ENCODE measurements at regions not wholly inside any gene's neighbourhood (a gene's known extent, or its start where the extent isn't known, plus 50 kb on each side); places are given as distances from the start of the nearest gene placed in this dataset.

DNA sequence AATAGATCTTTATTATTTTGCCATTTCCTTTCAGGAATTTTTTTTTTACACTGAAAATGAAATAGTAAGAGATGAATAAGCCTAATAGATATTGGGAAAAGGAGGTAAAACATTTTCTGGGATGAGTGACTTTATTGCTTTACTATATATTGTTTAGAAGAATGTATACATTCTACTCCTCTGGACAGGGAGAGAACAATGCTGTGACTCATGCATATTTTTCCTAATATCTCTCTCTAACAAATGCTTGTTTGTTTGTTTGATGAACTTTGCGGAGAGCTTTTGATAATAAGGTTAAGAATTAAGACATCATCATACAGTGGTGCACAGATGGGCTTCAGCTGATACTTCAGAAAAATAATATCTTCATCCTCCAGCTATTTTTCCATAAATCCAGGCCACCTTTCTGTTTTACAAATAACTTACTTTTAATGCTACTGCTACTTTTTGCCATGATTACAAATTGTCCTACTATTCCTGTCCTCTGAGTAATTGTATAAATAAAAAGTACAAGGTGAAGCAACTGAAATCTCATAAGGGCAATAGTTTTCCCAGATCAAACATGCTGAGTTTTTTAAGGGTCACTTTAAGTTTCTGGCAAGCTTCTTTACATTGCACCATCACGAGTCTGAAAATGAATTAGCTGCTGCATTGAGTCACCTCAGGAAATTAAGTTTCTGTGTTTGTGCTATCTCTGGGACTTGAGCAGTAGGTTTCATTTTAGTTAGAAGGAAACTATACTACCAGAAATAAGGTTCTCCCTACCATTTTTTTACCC is 207.3 kb upstream of the POT1 start:
- H3K27ac ChIP-seq: no peak overlapping the region
- TF ChIP-seq ZFX (IDR thresholded peaks at IDR 0.05; ENCODE audit: borderline replicate concordance): no peak

DNA sequence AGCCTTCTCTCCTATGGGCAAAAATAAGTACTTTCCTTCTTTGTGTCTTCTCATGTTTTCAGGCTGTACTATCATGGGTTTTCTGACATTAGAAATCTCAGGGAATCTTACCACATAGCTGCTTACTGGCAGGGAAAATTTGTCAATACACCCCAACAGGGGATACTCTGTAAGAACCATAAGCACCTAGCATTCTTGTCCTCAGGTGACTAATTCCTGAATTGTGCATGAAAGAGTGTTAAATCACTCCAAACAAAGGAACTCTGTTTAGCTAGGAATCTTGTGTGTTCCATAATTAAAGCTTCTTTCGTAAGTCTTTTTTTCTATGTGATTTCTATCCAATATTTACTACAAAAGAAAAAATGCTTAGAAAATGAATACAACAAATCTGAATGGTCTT is 206.7 kb upstream of the POT1 start:
- H3K27ac ChIP-seq: no peak overlapping the region
- no peak for TF ChIP-seq ZFX (IDR thresholded peaks at IDR 0.05; ENCODE audit: borderline replicate concordance)
- TF ChIP-seq, protein P1, sequence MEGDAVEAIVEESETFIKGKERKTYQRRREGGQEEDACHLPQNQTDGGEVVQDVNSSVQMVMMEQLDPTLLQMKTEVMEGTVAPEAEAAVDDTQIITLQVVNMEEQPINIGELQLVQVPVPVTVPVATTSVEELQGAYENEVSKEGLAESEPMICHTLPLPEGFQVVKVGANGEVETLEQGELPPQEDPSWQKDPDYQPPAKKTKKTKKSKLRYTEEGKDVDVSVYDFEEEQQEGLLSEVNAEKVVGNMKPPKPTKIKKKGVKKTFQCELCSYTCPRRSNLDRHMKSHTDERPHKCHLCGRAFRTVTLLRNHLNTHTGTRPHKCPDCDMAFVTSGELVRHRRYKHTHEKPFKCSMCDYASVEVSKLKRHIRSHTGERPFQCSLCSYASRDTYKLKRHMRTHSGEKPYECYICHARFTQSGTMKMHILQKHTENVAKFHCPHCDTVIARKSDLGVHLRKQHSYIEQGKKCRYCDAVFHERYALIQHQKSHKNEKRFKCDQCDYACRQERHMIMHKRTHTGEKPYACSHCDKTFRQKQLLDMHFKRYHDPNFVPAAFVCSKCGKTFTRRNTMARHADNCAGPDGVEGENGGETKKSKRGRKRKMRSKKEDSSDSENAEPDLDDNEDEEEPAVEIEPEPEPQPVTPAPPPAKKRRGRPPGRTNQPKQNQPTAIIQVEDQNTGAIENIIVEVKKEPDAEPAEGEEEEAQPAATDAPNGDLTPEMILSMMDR (IDR thresholded peaks at IDR 0.05): no peak

DNA sequence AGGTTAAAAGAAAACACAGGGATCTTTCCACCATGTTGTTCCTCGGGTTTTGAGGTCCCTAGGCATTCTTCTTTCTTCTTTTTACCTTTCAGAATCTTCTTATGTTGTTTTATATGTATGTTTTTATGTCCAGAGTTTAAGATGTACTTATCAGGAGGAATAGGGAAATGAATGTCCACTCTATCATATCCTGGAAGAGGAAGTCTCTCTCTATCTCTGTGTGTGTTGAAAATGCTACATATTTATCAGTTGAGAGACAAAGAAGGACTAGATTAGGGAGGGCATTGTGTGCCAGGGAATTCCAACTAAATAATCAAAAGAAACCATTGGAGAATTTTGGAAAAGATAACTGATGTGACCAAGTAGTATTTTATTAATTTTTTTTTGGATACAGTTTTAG is 200.5 kb upstream of the POT1 start:
- TF ChIP-seq, protein P1 (IDR thresholded peaks at IDR 0.05): no peak
- TF ChIP-seq ZFX (IDR thresholded peaks at IDR 0.05; ENCODE audit: borderline replicate concordance): no peak

DNA sequence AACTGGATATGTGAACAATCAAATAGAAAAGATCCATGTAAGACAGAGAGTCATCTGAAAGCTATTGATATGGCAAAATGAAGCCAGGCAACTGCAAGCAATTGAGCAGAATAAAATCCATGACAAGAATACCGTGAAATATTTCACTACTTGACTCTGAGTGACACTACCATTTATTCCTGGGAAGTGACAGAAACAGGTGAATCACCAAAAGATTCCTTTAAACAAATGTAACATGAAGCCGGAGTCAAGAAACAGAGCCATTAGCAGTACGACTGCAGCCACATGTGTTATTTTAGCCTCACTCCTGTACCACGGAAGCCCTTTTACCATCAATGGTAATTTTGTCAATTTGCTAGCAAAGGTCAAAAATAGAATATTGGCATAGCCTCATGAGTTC is 197.7 kb upstream of the POT1 start:
- TF ChIP-seq, protein P1 (IDR thresholded peaks at IDR 0.05): no peak
- no peak for TF ChIP-seq ZFX (IDR thresholded peaks at IDR 0.05; ENCODE audit: borderline replicate concordance)
- H3K27ac ChIP-seq: no peak overlapping the region

More for the DNA sequence above, 200.5 kb upstream of the POT1 start:
- no peak overlapping the region for H3K27ac ChIP-seq

DNA sequence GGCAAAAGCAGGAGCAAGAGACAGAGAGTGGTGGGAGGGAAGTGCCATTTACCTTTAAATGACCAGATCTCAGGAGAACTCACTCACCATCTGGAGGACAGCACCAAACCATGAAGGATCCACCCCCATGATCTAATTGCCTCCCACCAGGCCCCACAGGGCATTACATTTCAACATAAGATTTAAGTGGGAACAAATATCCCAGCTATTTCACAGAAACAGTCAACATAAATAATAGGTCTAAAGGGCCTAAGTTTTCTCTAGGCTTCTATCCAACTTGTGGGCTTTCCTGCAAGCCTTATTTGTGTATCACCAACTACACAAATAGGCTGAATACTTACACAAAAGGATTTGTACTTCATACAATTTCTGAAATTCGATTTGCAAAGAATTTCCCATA is 196.8 kb upstream of the POT1 start:
- no peak overlapping the region for H3K27ac ChIP-seq
- TF ChIP-seq, protein P1 (IDR thresholded peaks at IDR 0.05): no peak
- TF ChIP-seq ZFX (IDR thresholded peaks at IDR 0.05; ENCODE audit: borderline replicate concordance): no peak

DNA sequence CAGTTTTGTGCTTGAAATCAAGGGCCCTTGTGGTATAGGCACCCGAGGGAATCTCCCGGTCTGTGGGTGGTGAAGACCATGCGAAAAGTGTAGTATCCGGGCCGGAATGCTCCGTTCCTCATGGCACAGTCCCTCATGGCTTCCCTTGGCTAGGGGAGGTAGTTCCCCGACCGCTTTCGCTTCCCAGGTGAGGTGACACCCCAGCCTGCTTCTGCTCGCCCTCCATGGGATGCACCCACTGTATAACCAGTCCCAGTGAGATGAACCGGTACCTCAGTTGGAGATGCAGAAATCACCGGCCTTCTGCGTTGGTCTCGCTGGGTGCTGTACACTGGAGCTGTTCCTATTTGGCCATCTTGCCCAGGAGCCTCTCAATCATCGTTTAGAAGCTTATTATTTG is 195.7 kb upstream of the POT1 start:
- no peak for TF ChIP-seq ZFX (IDR thresholded peaks at IDR 0.05; ENCODE audit: borderline replicate concordance)
- TF ChIP-seq, protein P1 (IDR thresholded peaks at IDR 0.05): no peak
- H3K27ac ChIP-seq: no peak overlapping the region

DNA sequence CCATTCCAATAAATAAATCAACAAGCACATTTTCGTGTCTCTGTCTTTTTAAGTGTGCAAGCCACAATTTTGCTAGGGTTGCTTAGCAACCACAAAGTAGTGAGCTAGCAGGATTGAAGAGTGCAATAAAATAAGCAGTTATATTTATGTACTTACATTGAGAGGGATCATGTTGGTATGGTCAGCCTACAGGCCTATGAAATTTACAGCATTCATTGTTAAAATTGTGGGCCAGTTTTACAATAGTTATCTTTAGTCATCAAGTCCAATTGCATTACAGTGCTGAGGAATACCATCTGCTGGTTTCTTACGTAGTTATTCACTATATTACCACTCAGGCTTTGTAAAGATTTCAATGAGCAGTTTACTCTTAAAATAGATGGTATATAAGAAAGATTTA is 192.5 kb upstream of the POT1 start:
- no peak for TF ChIP-seq ZFX (IDR thresholded peaks at IDR 0.05; ENCODE audit: borderline replicate concordance)
- TF ChIP-seq, protein P1 (IDR thresholded peaks at IDR 0.05): no peak
- no peak overlapping the region for H3K27ac ChIP-seq
